HEK293T (cell line): ENCODE measurements at regions not wholly inside any gene's neighbourhood (a gene's known extent, or its start where the extent isn't known, plus 50 kb on each side); places are given as distances from the start of the nearest gene placed in this dataset.

Experiments used
- CTCF ChIA-PET: fragments of 350-600 bp; formaldehyde crosslinking; extraction: SDS; loops from one replicate; lab custom pipeline; 2021; ENCODE audit warnings: antibody characterized with exemption, inconsistent platforms; lab: Yijun Ruan, JAX
- POLR2A ChIA-PET: fragments of 350-600 bp; formaldehyde crosslinking; extraction: SDS; loops from one replicate; lab custom pipeline; 2020; ENCODE audit warnings: antibody characterized with exemption, inconsistent platforms; lab: Yijun Ruan, JAX
- DNase-seq: peaks from one replicate; pipeline ENCODE4 v3.0.0; 2012; ENCODE audit warnings: mixed read lengths; ENCODE audit errors: extremely low spot score
- ARNT ChIP-seq: fragments of 450-650 bp; IDR thresholded peaks from 2 replicates; pipeline ENCODE4 v1.6.1; 2017; ENCODE audit warnings: mild to moderate bottlenecking
- BHLHE40 ChIP-seq: fragments of 450-650 bp; IDR thresholded peaks from 2 replicates; pipeline ENCODE4 v1.6.1; 2016; ENCODE audit warnings: mild to moderate bottlenecking, moderate library complexity, borderline replicate concordance
- CTBP1 ChIP-seq: fragments of 450-650 bp; IDR thresholded peaks from 2 replicates; pipeline ENCODE4 v1.6.1; 2016; ENCODE audit warnings: borderline replicate concordance
- ELF4 ChIP-seq: fragments of 450-650 bp; IDR thresholded peaks from 2 replicates; pipeline ENCODE4 v1.6.1; 2017; ENCODE audit warnings: antibody characterized with exemption
- FOXA1 ChIP-seq: fragments of 450-650 bp; IDR thresholded peaks from 2 replicates; pipeline ENCODE4 v1.6.1; 2016; ENCODE audit warnings: mild to moderate bottlenecking
- FOXK2 ChIP-seq: fragments of 450-650 bp; IDR thresholded peaks from 2 replicates; pipeline ENCODE4 v1.6.1; 2016; ENCODE audit warnings: mild to moderate bottlenecking
- FOXM1 ChIP-seq: fragments of 450-650 bp; IDR thresholded peaks from 2 replicates; pipeline ENCODE4 v1.6.1; 2017; ENCODE audit warnings: mild to moderate bottlenecking, borderline replicate concordance
- HDGF ChIP-seq: fragments of 450-650 bp; IDR thresholded peaks from 2 replicates; pipeline ENCODE4 v1.6.1; 2017; ENCODE audit warnings: antibody characterized with exemption, borderline replicate concordance
- L3MBTL2 ChIP-seq: fragments of 450-650 bp; conservative IDR thresholded peaks from 2 replicates; pipeline ENCODE4 v1.6.1; 2016; ENCODE audit warnings: mild to moderate bottlenecking
- LEF1 ChIP-seq: fragments of 450-650 bp; IDR thresholded peaks from 2 replicates; pipeline ENCODE4 v1.6.1; 2017; ENCODE audit warnings: mild to moderate bottlenecking, borderline replicate concordance
- NFRKB ChIP-seq: fragments of 450-650 bp; IDR thresholded peaks from 2 replicates; pipeline ENCODE4 v1.6.1; 2016; ENCODE audit warnings: mild to moderate bottlenecking, moderate library complexity
- PKNOX1 ChIP-seq: fragments of 450-650 bp; IDR thresholded peaks from 2 replicates; pipeline ENCODE4 v1.6.1; 2016
- SP1 ChIP-seq: fragments of 450-650 bp; IDR thresholded peaks from 2 replicates; pipeline ENCODE4 v1.6.1; 2017
- SUZ12 ChIP-seq: fragments of 450-650 bp; IDR thresholded peaks from 2 replicates; pipeline ENCODE4 v1.6.1; 2016; ENCODE audit warnings: mild to moderate bottlenecking
- TARDBP ChIP-seq: fragments of 450-650 bp; IDR thresholded peaks from 2 replicates; pipeline ENCODE4 v1.6.1; 2016
- ZNF384 ChIP-seq: fragments of 450-650 bp; IDR thresholded peaks from 2 replicates; pipeline ENCODE4 v1.6.1; 2016

- TF ChIP-seq ARNT (no peak), FOXM1 (no peak), FOXK2 (no peak), TARDBP (no peak), SUZ12 (no peak), CTBP1 (no peak), ZNF384 (no peak), BHLHE40 (no peak), PKNOX1 (no peak), HDGF (no peak), SP1 (no peak), FOXA1 (no peak), NFRKB (no peak), ELF4 (no peak), LEF1 (no peak), L3MBTL2 (no peak)
- CTCF ChIA-PET = no interaction called here
- POLR2A ChIA-PET = no interaction called here
- DNase-seq = no peak
These were observed 404.4 kb upstream of the PROK2 start for GRCh38 chr3:72189339-72189738.

GRCh38 chr3:72188536-72188935 is 403.6 kb upstream of the PROK2 start:
- ChIA-PET POLR2A (no interaction called here), CTCF (no interaction called here)
- no peak for DNase-seq
- no peak for TF ChIP-seq FOXM1
- no peak for TF ChIP-seq PKNOX1
- no peak for TF ChIP-seq HDGF
- no peak for TF ChIP-seq SP1
- no peak for TF ChIP-seq ARNT
- no peak for TF ChIP-seq TARDBP
- no peak for TF ChIP-seq FOXK2

GRCh38 chr3:72187131-72187530 is 402.2 kb upstream of the PROK2 start:
- ChIA-PET CTCF (no interaction called here), POLR2A (no interaction called here)
- TF ChIP-seq SUZ12 (no peak), ELF4 (no peak), BHLHE40 (no peak), HDGF (no peak)
- DNase-seq = no peak

GRCh38 chr3:72186400-72186855 is 401.5 kb upstream of the PROK2 start:
- no peak for DNase-seq
- TF ChIP-seq FOXA1 = no peak
- no peak for TF ChIP-seq PKNOX1
- no peak for TF ChIP-seq LEF1
- TF ChIP-seq CTBP1 = no peak
- no peak for TF ChIP-seq ARNT
- TF ChIP-seq SP1 = no peak
- no peak for TF ChIP-seq ZNF384
- TF ChIP-seq FOXK2 = no peak
- no peak for TF ChIP-seq NFRKB
- no peak for TF ChIP-seq HDGF
- POLR2A ChIA-PET = no interaction called here
- CTCF ChIA-PET = no interaction called here

- no peak for DNase-seq
- ChIA-PET CTCF (no interaction called here), POLR2A (no interaction called here)
- TF ChIP-seq SP1 = no peak
- TF ChIP-seq PKNOX1 = no peak
- TF ChIP-seq ZNF384 = no peak
- no peak for TF ChIP-seq HDGF
- no peak for TF ChIP-seq CTBP1
- TF ChIP-seq FOXM1 = no peak
- TF ChIP-seq ELF4 = no peak
- no peak for TF ChIP-seq NFRKB
- TF ChIP-seq FOXK2 = no peak
- no peak for TF ChIP-seq ARNT
- TF ChIP-seq TARDBP = no peak
- TF ChIP-seq BHLHE40 = no peak
- TF ChIP-seq LEF1 = no peak
- TF ChIP-seq FOXA1 = no peak
- TF ChIP-seq SUZ12 = no peak
These were observed 400.8 kb upstream of the PROK2 start for GRCh38 chr3:72185549-72186399.

- TF ChIP-seq SUZ12 (no peak), HDGF (no peak), ARNT (no peak)
- DNase-seq = no peak
- POLR2A ChIA-PET = no interaction called here
- CTCF ChIA-PET = no interaction called here
These were observed 398.5 kb upstream of the PROK2 start for GRCh38 chr3:72183489-72183888.
